ENCODE measurements at regions not wholly inside any gene's neighbourhood (a gene's known extent, or its start where the extent isn't known, plus 50 kb on each side); places are given as distances from the start of the nearest gene placed in this dataset.
"Not testable (repeated sequence)": the region's sequence is repeated elsewhere in the genome, so short reads cannot be mapped to it uniquely, and the experiment has no call there.

GRCh38 chr12:45490232-45490881, 239.1 kb upstream of the ARID2 start:
- DNase-seq, result no peak

GRCh38 chr12:45494279-45494678, 235.2 kb upstream of the ARID2 start:
- DNase-seq, result no peak

- DNase-seq, result no peak
Measured at GRCh38 chr12:45498645-45499044, 230.9 kb upstream of the ARID2 start.

GRCh38 chr12:45502481-45503128, 226.9 kb upstream of the ARID2 start:
- no peak for DNase-seq

- no peak for DNase-seq
Measured at GRCh38 chr12:45503899-45504298, 225.6 kb upstream of the ARID2 start.

GRCh38 chr12:45504316-45505010, 225.0 kb upstream of the ARID2 start:
- no peak for DNase-seq

GRCh38 chr12:45509187-45509586, 220.3 kb upstream of the ARID2 start:
- no peak for DNase-seq

- no peak for DNase-seq
Measured at GRCh38 chr12:45509621-45510020, 219.9 kb upstream of the ARID2 start.

GRCh38 chr12:45517381-45517780, 212.1 kb upstream of the ARID2 start:
- DNase-seq, result no peak

- no peak for DNase-seq
Measured at GRCh38 chr12:45518291-45519235, 210.9 kb upstream of the ARID2 start.

GRCh38 chr12:45522227-45522626, 207.3 kb upstream of the ARID2 start:
- no peak for DNase-seq

- DNase-seq, result not testable (repeated sequence)
Measured at GRCh38 chr12:45526823-45527222, 202.7 kb upstream of the ARID2 start.

- no peak for DNase-seq
Measured at GRCh38 chr12:45532113-45532512, 197.4 kb upstream of the ARID2 start.

- DNase-seq, result no peak
Measured at GRCh38 chr12:45535610-45536180, 193.8 kb upstream of the ARID2 start.

- no peak for DNase-seq
Measured at GRCh38 chr12:45536284-45536683, 193.2 kb upstream of the ARID2 start.

GRCh38 chr12:45540661-45541341, 188.7 kb upstream of the ARID2 start:
- no peak for DNase-seq

GRCh38 chr12:45543887-45544286, 185.6 kb upstream of the ARID2 start:
- DNase-seq, result peak; percentile 87

GRCh38 chr12:45546545-45546944, 183.0 kb upstream of the ARID2 start:
- DNase-seq, result no peak

GRCh38 chr12:45547132-45547531, 182.4 kb upstream of the ARID2 start:
- no peak for DNase-seq

GRCh38 chr12:45547822-45548221, 181.7 kb upstream of the ARID2 start:
- DNase-seq, result no peak

- no peak for DNase-seq
Measured at GRCh38 chr12:45548426-45548825, 181.1 kb upstream of the ARID2 start.

GRCh38 chr12:45549337-45549902, 180.1 kb upstream of the ARID2 start:
- no peak for DNase-seq

Measured in NCI-H1092 (cell line).